CD14-positive monocyte (primary cell): ENCODE measurements at regions not wholly inside any gene's neighbourhood (a gene's known extent, or its start where the extent isn't known, plus 50 kb on each side); places are given as distances from the start of the nearest gene placed in this dataset.

Experiments used
- DNase-seq, 3 donors: peaks; one replicate each; pipeline ENCODE4 v3.0.0-alpha.2; 2011 to 2022
- H2AFZ ChIP-seq: 2 replicates; pipeline ENCODE4 v1.6.0; 2012; ENCODE audit warnings: mild to moderate bottlenecking, low read depth, low read length, inconsistent platforms; ENCODE audit not compliant: insufficient read depth, poor library complexity, severe bottlenecking
- H3K27ac ChIP-seq, 2 donors: 1 replicate in 1 of 2; 2 replicates in 1 of 2; pipeline ENCODE4 v1.5.1; 2012 to 2013; ENCODE audit warnings: low read length in 2 of 2, control low read depth in 1 of 2, inconsistent platforms in 1 of 2, low read depth in 1 of 2, mild to moderate bottlenecking in 1 of 2
- H3K27me3 ChIP-seq, 2 donors: one replicate each; pipeline versions ENCODE4 v1.6.0 to v1.6.1; 2011 to 2013; ENCODE audit warnings: low read length in 2 of 2; ENCODE audit not compliant: control insufficient read depth in 2 of 2, insufficient read depth in 2 of 2
- H3K36me3 ChIP-seq, 2 donors: replicated peaks in 1 of 2; 1 replicate in 1 of 2; 2 replicates in 1 of 2; pipeline versions ENCODE4 v1.5.1 to v1.6.1; 2012 to 2013; ENCODE audit warnings: low read length in 2 of 2, control low read depth in 1 of 2, inconsistent platforms in 1 of 2, mild to moderate bottlenecking in 1 of 2; ENCODE audit not compliant: insufficient read depth in 2 of 2, control insufficient read depth in 1 of 2
- H3K4me1 ChIP-seq, 2 donors: 1 replicate in 1 of 2; 2 replicates in 1 of 2; pipeline versions ENCODE4 v1.5.1 to v1.6.1; 2012 to 2013; ENCODE audit warnings: low read length in 2 of 2, control low read depth in 1 of 2, inconsistent platforms in 1 of 2, mild to moderate bottlenecking in 1 of 2, moderate library complexity in 1 of 2; ENCODE audit not compliant: insufficient read depth in 2 of 2, control insufficient read depth in 1 of 2
- H3K4me2 ChIP-seq: replicated peaks from 2 replicates; pipeline ENCODE3; 2012; ENCODE audit warnings: low read length, moderate library complexity, mild to moderate bottlenecking; ENCODE audit not compliant: poor library complexity, severe bottlenecking; ENCODE audit errors: extremely low read depth
- H3K4me3 ChIP-seq, 3 experiments: fragments of 200-600 bp in 1 of 3; sonication (generic) in 1 of 3; replicated peaks in 1 of 3; 1 replicate in 2 of 3; 2 replicates in 1 of 3; pipeline ENCODE4 v1.5.1; 2011 to 2013; ENCODE audit warnings: low read length in 3 of 3, mild to moderate bottlenecking in 3 of 3, control low read depth in 2 of 3, low read depth in 2 of 3, inconsistent platforms in 1 of 3, moderate library complexity in 1 of 3
- H3K79me2 ChIP-seq: 2 replicates; pipeline ENCODE4 v1.6.0; 2012; ENCODE audit warnings: mild to moderate bottlenecking, control low read depth, inconsistent platforms, low read length, moderate library complexity; ENCODE audit not compliant: insufficient read depth
- H3K9ac ChIP-seq: 2 replicates; pipeline ENCODE4 v1.6.0; 2017; ENCODE audit warnings: low read length, mild to moderate bottlenecking; ENCODE audit not compliant: insufficient read depth, poor library complexity, severe bottlenecking
- H3K9me3 ChIP-seq, 2 donors: replicated peaks in 1 of 2; 1 replicate in 1 of 2; 2 replicates in 1 of 2; pipeline versions ENCODE4 v1.5.1 to v1.6.1; 2012 to 2013; ENCODE audit warnings: low read length in 2 of 2, control low read depth in 1 of 2; ENCODE audit not compliant: control insufficient read depth in 1 of 2, insufficient read depth in 1 of 2
- H4K20me1 ChIP-seq: 2 replicates; pipeline ENCODE4 v1.6.0; 2012; ENCODE audit warnings: mild to moderate bottlenecking, low read length, control low read depth, moderate library complexity; ENCODE audit not compliant: insufficient read depth
- H3K27ac Mint-ChIP-seq, 7 donors: one replicate each; pipeline ENCODE4 v1.8.0; 2020; ENCODE audit warnings: mild to moderate bottlenecking in 7 of 7, mixed read lengths in 7 of 7, moderate library complexity in 6 of 7, inconsistent platforms in 2 of 7
- H3K27me3 Mint-ChIP-seq, 3 donors: one replicate each; pipeline ENCODE4 v1.8.0; 2021 to 2022; ENCODE audit warnings: low read depth in 3 of 3, mild to moderate bottlenecking in 3 of 3, mixed read lengths in 3 of 3, moderate library complexity in 3 of 3, inconsistent platforms in 1 of 3
- H3K36me3 Mint-ChIP-seq, 2 donors: one replicate each; pipeline ENCODE4 v1.8.0; 2020; ENCODE audit warnings: mixed read lengths in 2 of 2, inconsistent platforms in 1 of 2, mild to moderate bottlenecking in 1 of 2
- H3K4me1 Mint-ChIP-seq: one replicate; pipeline ENCODE4 v1.8.0; 2020; ENCODE audit warnings: mild to moderate bottlenecking, mixed read lengths
- H3K4me3 Mint-ChIP-seq, 2 donors: one replicate each; pipeline ENCODE4 v1.8.0; 2020; ENCODE audit warnings: mild to moderate bottlenecking in 2 of 2, mixed read lengths in 2 of 2, moderate library complexity in 1 of 2
- H3K9me3 Mint-ChIP-seq, 7 donors: one replicate each; pipeline ENCODE4 v1.8.0; 2020 to 2022; ENCODE audit warnings: mixed read lengths in 7 of 7, mild to moderate bottlenecking in 6 of 7, moderate library complexity in 6 of 7, inconsistent platforms in 2 of 7
- CTCF ChIP-seq: fragments of 200-600 bp; IDR thresholded peaks from one replicate; pipeline ENCODE4 v1.8.0; 2022; ENCODE audit warnings: antibody characterized with exemption, mild to moderate bottlenecking
- WGBS: methylation state at CpG from one replicate; pipeline ENCODE4 v1.1.5; 2013; ENCODE audit warnings: missing lambda C conversion rate; ENCODE audit not compliant: insufficient coverage; 5-methylcytosine and 5-hydroxymethylcytosine counted together
- intact Hi-C, 2 donors: fragments of 100-400 bp; cut with micrococcal nuclease; formaldehyde crosslinking; loops; one replicate each; pipeline versions ENCODE4 v1.15.0 to v1.15.1; 2023

GRCh38 chr20:59466107-59466815 lies 138.1 kb upstream of the PHACTR3 start:
- H3K27ac Mint-ChIP-seq = no peak overlapping the region
- 98% methylated on average over 7 of the region's 16 CpGs for WGBS
- Histone ChIP-seq H3K79me2 (no peaks in the 10 kb centered on the region), H3K9me3 (no peaks in the 10 kb centered on the region), H3K27ac (no peak overlapping the region), H4K20me1 (no peaks in the 10 kb centered on the region), H2AFZ (no peak overlapping the region), H3K4me3 (no peak overlapping the region), H3K9ac (no peak overlapping the region), H3K27me3 (no peaks in the 10 kb centered on the region), H3K36me3 (no peaks in the 10 kb centered on the region), H3K4me1 (no peaks in the 10 kb centered on the region), H3K4me2 (no peak overlapping the region)
- H3K36me3 Mint-ChIP-seq = no peaks in the 10 kb centered on the region
- intact Hi-C loops = no loop called here
- H3K4me1 Mint-ChIP-seq = no peaks in the 10 kb centered on the region
- H3K4me3 Mint-ChIP-seq = no peak overlapping the region
- peaks cover 0 to 7% (median 2%) of the 10 kb centered on the region in 7 donors for H3K9me3 Mint-ChIP-seq
- TF ChIP-seq CTCF = no peak
- peaks cover 8 to 16% (median 12%) of the 10 kb centered on the region in 3 donors for H3K27me3 Mint-ChIP-seq
- DNase-seq = no peak

DNA sequence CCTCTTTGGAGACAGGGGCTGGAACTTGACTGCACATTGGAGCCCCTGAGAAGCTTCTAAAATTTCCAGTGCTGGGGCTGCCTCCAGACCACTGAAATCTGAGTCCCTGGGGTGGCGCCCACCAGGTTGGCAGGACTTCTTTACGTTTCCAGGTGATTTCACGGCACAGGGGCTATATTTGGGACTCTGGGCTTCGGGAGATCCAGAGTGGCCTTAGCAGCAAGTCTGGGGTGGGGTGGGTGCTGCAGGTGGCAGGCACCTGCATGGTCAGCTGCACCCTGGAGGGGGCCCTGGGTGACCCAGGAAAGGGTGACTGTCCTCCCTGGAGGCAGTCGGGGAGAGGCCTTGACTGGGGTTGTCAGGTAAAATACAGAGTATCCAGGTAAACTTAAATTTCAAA lies 135.5 kb upstream of the PHACTR3 start:
- Mint-ChIP-seq H3K4me3 (no peak overlapping the region), H3K27me3 (peaks cover 10 to 20% (median 10%) of the 10 kb centered on the region in 3 donors), H3K4me1 (no peaks in the 10 kb centered on the region), H3K36me3 (no peaks in the 10 kb centered on the region), H3K9me3 (peaks cover 0 to 5% (median 4%) of the 10 kb centered on the region in 7 donors), H3K27ac (no peak overlapping the region)
- TF ChIP-seq CTCF = no peak
- intact Hi-C loops = no loop called here
- H2AFZ ChIP-seq = no peak overlapping the region
- H4K20me1 ChIP-seq = no peaks in the 10 kb centered on the region
- 85% methylated on average over 4 of the region's 5 CpGs for WGBS
- H3K9ac ChIP-seq = no peak overlapping the region
- H3K79me2 ChIP-seq = no peaks in the 10 kb centered on the region
- no peaks in the 10 kb centered on the region for H3K36me3 ChIP-seq
- H3K4me1 ChIP-seq = no peaks in the 10 kb centered on the region
- H3K27ac ChIP-seq = no peak overlapping the region
- no peaks in the 10 kb centered on the region for H3K9me3 ChIP-seq
- no peak overlapping the region for H3K4me2 ChIP-seq
- H3K4me3 ChIP-seq = no peak overlapping the region
- no peak for DNase-seq
- H3K27me3 ChIP-seq = no peaks in the 10 kb centered on the region
